ENCODE measurements at regions not wholly inside any gene's neighbourhood (a gene's known extent, or its start where the extent isn't known, plus 50 kb on each side); places are given as distances from the start of the nearest gene placed in this dataset.

DNA sequence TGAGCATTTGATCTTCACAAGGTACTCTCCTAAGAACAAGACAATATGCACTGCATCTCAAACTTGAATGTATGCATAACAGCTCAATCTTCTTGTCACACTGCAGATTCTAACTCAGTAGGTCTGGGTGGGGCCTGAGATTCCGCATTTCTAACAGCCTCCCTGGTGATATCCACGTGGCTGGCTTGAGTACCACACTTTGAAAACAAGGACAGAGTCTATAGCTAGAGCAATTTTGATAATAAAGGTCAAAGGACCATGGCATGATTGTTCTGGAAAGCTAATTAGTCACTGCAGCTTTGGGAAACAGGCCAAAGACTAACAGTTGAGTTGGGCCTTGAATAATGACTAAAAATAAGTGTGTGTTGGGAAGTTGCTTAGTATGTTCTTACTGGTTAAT, 213.3 kb downstream of the GBA3 start:
- no peaks in the 10 kb centered on the region for H3K9me3 ChIP-seq
- DNase-seq (ENCODE audit: low spot score in 2 of 2) = no peak
- H3K27me3 ChIP-seq = no peaks in the 10 kb centered on the region
- TF ChIP-seq, protein P1, sequence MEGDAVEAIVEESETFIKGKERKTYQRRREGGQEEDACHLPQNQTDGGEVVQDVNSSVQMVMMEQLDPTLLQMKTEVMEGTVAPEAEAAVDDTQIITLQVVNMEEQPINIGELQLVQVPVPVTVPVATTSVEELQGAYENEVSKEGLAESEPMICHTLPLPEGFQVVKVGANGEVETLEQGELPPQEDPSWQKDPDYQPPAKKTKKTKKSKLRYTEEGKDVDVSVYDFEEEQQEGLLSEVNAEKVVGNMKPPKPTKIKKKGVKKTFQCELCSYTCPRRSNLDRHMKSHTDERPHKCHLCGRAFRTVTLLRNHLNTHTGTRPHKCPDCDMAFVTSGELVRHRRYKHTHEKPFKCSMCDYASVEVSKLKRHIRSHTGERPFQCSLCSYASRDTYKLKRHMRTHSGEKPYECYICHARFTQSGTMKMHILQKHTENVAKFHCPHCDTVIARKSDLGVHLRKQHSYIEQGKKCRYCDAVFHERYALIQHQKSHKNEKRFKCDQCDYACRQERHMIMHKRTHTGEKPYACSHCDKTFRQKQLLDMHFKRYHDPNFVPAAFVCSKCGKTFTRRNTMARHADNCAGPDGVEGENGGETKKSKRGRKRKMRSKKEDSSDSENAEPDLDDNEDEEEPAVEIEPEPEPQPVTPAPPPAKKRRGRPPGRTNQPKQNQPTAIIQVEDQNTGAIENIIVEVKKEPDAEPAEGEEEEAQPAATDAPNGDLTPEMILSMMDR (IDR thresholded peaks at IDR 0.05) = no peak
- intact Hi-C loops (cut with DNase I) = no loop called here
- H3K27ac ChIP-seq = no peak overlapping the region
- no peaks in the 10 kb centered on the region for H3K36me3 ChIP-seq
- H3K4me3 ChIP-seq = no peak overlapping the region
- no peaks in the 10 kb centered on the region for H3K4me1 ChIP-seq

DNA sequence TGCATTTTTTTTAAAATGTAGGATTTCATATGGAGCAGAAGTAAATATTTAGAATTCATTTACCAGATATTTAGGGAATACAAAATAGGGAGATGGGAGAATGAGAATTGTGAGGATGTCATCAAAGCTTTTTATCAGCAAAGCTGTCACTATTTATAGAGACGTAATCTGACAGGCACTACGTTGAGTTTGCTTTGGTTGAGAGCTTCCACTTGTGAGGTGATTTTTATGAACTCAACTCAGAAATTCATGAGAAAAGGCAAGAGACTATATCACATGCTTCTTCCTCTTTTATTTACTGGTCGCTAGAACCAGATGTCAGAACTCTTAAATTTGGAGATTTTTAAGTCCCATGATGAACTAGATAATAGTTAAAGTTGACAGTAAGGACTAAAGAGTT, 211.2 kb downstream of the GBA3 start:
- no peaks in the 10 kb centered on the region for H3K4me1 ChIP-seq
- DNase-seq (ENCODE audit: low spot score in 2 of 2) = no peak
- TF ChIP-seq, protein P1 (IDR thresholded peaks at IDR 0.05) = no peak
- intact Hi-C loops (cut with DNase I) = no loop called here
- no peak overlapping the region for H3K27ac ChIP-seq
- no peaks in the 10 kb centered on the region for H3K9me3 ChIP-seq
- H3K36me3 ChIP-seq = no peaks in the 10 kb centered on the region
- H3K27me3 ChIP-seq = no peaks in the 10 kb centered on the region
- H3K4me3 ChIP-seq = no peak overlapping the region

DNA sequence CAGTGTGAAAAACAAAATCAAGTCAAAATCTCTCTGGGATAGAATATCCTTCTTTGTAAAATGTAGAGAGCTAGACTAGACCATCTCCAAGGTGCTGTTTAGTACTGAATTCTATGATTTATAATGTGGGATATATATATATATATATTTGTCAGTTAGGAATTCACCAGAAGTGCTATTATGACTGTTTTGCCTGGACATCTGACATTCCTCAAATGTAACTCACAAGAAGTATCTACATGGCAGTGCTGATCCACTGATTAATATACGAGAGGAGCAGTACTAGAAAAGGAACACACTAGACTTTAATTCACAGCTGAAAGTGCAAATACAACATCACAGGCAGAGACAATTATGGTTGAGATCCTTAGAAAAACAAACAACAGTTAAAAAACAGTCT, 208.9 kb downstream of the GBA3 start:
- Histone ChIP-seq H3K4me1 (no peaks in the 10 kb centered on the region), H3K27ac (no peak overlapping the region), H3K9me3 (no peaks in the 10 kb centered on the region), H3K27me3 (no peaks in the 10 kb centered on the region), H3K36me3 (no peaks in the 10 kb centered on the region), H3K4me3 (no peak overlapping the region)
- intact Hi-C loops (cut with DNase I) = no loop called here
- DNase-seq (ENCODE audit: low spot score in 2 of 2) = no peak
- TF ChIP-seq, protein P1 (IDR thresholded peaks at IDR 0.05) = no peak

DNA sequence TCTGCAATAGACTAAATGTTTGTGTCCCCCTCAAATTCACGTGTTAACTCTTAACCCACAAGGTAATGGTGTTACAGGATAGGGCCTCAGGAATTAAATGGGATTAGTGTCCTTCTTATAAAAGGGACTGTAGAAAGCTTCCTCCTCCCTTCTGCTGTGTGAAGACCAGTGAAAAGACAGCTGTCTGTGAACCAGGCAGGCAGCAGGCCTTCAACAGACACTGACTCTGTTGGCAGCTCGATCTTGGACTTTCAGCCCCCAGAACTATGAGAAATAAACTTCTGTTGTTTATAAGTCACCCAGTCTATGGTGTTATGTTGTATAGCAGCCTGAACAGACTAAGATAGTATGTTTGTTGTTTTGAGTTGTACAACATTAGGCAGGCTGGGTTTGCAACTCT, 208.1 kb downstream of the GBA3 start:
- no peaks in the 10 kb centered on the region for H3K36me3 ChIP-seq
- no peak overlapping the region for H3K4me3 ChIP-seq
- H3K4me1 ChIP-seq = no peaks in the 10 kb centered on the region
- no peaks in the 10 kb centered on the region for H3K27me3 ChIP-seq
- H3K9me3 ChIP-seq = no peaks in the 10 kb centered on the region
- DNase-seq (ENCODE audit: low spot score in 2 of 2) = no peak
- H3K27ac ChIP-seq = no peak overlapping the region
- intact Hi-C loops (cut with DNase I) = no loop called here
- TF ChIP-seq, protein P1 (IDR thresholded peaks at IDR 0.05) = no peak

DNA sequence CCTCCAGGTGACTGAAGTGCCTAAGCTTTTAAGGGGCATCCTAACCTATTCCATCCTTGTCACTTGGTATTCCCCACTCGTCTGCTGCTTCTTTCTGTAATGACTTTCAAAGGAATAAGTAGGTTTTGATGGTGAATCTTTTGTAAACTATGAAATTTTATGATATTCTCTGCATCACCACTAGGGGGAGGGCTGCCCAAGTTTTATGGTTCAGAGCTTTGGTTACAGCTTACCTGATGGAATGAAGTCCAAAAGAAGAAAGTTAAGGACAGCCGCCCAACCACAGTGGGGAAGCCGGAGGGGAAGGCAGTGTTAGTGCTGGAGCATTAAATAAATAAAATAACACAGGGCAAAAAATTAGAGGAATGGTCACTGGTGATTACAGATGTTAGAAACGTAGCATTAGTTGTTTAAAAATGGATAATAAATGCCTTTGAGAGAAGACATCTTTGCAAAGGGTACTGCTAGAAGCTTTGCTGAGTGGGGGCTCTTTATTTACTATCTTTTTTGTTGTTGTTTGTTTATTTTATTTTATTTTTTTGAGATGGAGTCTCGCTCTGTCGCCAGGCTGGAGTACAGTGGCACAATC, 204.9 kb downstream of the GBA3 start:
- H3K27ac ChIP-seq = no peak overlapping the region
- H3K27me3 ChIP-seq = no peaks in the 10 kb centered on the region
- H3K36me3 ChIP-seq = no peaks in the 10 kb centered on the region
- intact Hi-C loops (cut with DNase I) = no loop called here
- TF ChIP-seq, protein P1 (IDR thresholded peaks at IDR 0.05) = peak in 2 of 3 experiments; percentile 36 to 44
- no peak overlapping the region for H3K4me3 ChIP-seq
- no peaks in the 10 kb centered on the region for H3K9me3 ChIP-seq
- no peaks in the 10 kb centered on the region for H3K4me1 ChIP-seq
- DNase-seq (ENCODE audit: low spot score in 2 of 2) = no peak

DNA sequence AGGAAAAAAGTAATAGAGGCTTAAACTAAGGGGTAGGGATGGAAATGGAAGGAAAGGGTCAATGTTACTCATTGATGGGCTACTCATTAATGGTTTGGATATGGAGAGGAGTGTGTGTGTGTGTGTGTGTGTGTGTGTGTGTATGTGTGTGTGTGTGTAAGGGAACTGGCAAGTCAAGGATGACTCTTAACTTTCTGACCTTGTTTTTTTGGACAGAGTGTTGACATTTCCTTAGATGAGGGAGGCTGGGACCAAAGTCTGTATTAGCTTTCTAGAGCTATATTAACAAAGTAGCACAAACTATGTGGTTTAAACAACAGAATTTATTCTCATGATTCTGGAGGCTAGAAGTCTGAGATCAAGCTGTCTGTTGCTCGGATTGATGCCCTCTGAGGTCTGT, 202.7 kb downstream of the GBA3 start:
- Histone ChIP-seq H3K27me3 (no peaks in the 10 kb centered on the region), H3K27ac (no peak overlapping the region), H3K36me3 (no peaks in the 10 kb centered on the region), H3K4me3 (no peak overlapping the region), H3K4me1 (no peaks in the 10 kb centered on the region), H3K9me3 (no peaks in the 10 kb centered on the region)
- intact Hi-C loops (cut with DNase I) = no loop called here
- TF ChIP-seq, protein P1 (IDR thresholded peaks at IDR 0.05) = no peak
- no peak for DNase-seq (ENCODE audit: low spot score in 2 of 2)
